SK-N-SH (cell line): ENCODE measurements at regions not wholly inside any gene's neighbourhood (a gene's known extent, or its start where the extent isn't known, plus 50 kb on each side); places are given as distances from the start of the nearest gene placed in this dataset.

Experiments
- CTCF ChIA-PET: fragments of 300-600, 350-600 bp; formaldehyde crosslinking; extraction: SDS; loops from one replicate; lab custom pipeline; 2021; lab: Yijun Ruan, JAX
- POLR2A ChIA-PET: fragments of 350-600 bp; sonication (Branson Sonifier 250); formaldehyde crosslinking; extraction: SDS; loops from one replicate; lab custom pipeline; 2020; ENCODE audit warnings: antibody characterized with exemption, inconsistent platforms; lab: Yijun Ruan, JAX
- DNase-seq: peaks from one replicate; pipeline ENCODE4 v3.0.0; 2012
- H2AFZ ChIP-seq: fragments of 200-600 bp; sonication (generic); 2 replicates; pipeline ENCODE4 v1.8.1; 2016; ENCODE audit warnings: antibody characterized with exemption, mild to moderate bottlenecking, low read depth
- H3F3A ChIP-seq: fragments of 200-600 bp; sonication (generic); replicated peaks from 2 replicates; pipeline ENCODE3; 2016; ENCODE audit warnings: antibody characterized with exemption, mild to moderate bottlenecking; ENCODE audit not compliant: insufficient read depth
- H3K27ac ChIP-seq, 2 experiments: fragments of 200-500 bp in 1 of 2; fragments of 200-600 bp in 1 of 2; sonication (Bioruptor generic) in 1 of 2; sonication (generic), shearing (Covaris generic) in 1 of 2; 2 replicates each; pipeline versions ENCODE4 v1.5.1 to v1.6.1; 2014 to 2016; ENCODE audit warnings: low read depth in 2 of 2, inconsistent platforms in 1 of 2, low read length in 1 of 2, mild to moderate bottlenecking in 1 of 2, mixed read lengths in 1 of 2
- H3K27me3 ChIP-seq: fragments of 200-600 bp; sonication (generic), shearing (Covaris generic); 2 replicates; pipeline ENCODE4 v1.6.1; 2016; ENCODE audit warnings: mixed run types; ENCODE audit not compliant: insufficient read depth
- H3K36me3 ChIP-seq, 2 experiments: fragments of 200-500 bp in 1 of 2; fragments of 200-600 bp in 1 of 2; sonication (Bioruptor generic) in 1 of 2; sonication (generic) in 1 of 2; replicated peaks in 1 of 2; 2 replicates each; pipeline versions ENCODE3 to v1.5.1; 2014 to 2016; ENCODE audit warnings: low read length in 1 of 2, mild to moderate bottlenecking in 1 of 2; ENCODE audit not compliant: insufficient read depth in 2 of 2, control insufficient read depth in 1 of 2
- H3K4me1 ChIP-seq, 2 experiments: fragments of 200-500 bp in 1 of 2; fragments of 200-600 bp in 1 of 2; sonication (Bioruptor generic) in 1 of 2; sonication (generic), shearing (Covaris generic) in 1 of 2; 2 replicates each; pipeline versions ENCODE4 v1.5.1 to v1.6.1; 2014 to 2016; ENCODE audit warnings: low read depth in 1 of 2, low read length in 1 of 2, mixed run types in 1 of 2; ENCODE audit not compliant: insufficient read depth in 2 of 2, control insufficient read depth in 1 of 2
- H3K4me2 ChIP-seq: fragments of 200-600 bp; sonication (generic), shearing (Covaris generic); 2 replicates; pipeline ENCODE4 v1.6.1; 2017; ENCODE audit warnings: mixed run types
- H3K4me3 ChIP-seq, 2 experiments: fragments of 200-500 bp in 1 of 2; fragments of 200-600 bp in 1 of 2; sonication (Bioruptor generic) in 1 of 2; sonication (generic), shearing (Covaris generic) in 1 of 2; 2 replicates each; pipeline versions ENCODE4 v1.5.1 to v1.8.1; 2014 to 2016; ENCODE audit warnings: low read depth in 2 of 2, inconsistent platforms in 1 of 2, low read length in 1 of 2, mild to moderate bottlenecking in 1 of 2, mixed read lengths in 1 of 2, moderate library complexity in 1 of 2
- H3K79me2 ChIP-seq: fragments of 200-600 bp; sonication (generic); 2 replicates; pipeline ENCODE4 v1.8.1; 2017; ENCODE audit warnings: mild to moderate bottlenecking; ENCODE audit not compliant: insufficient read depth
- H3K9ac ChIP-seq: fragments of 200-600 bp; sonication (generic); 2 replicates; pipeline ENCODE4 v1.6.1; 2017; ENCODE audit warnings: mixed run types
- H3K9me2 ChIP-seq: fragments of 200-600 bp; sonication (generic); 2 replicates; pipeline ENCODE4 v1.6.1; 2017; ENCODE audit warnings: mixed run types
- H3K9me3 ChIP-seq: fragments of 200-600 bp; sonication (generic); 2 replicates; pipeline ENCODE4 v1.6.1; 2017; ENCODE audit warnings: mixed run types, mild to moderate bottlenecking, moderate library complexity
- H4K20me1 ChIP-seq: fragments of 200-600 bp; sonication (generic); 2 replicates; pipeline ENCODE4 v1.6.1; 2017; ENCODE audit warnings: mild to moderate bottlenecking, mixed run types; ENCODE audit not compliant: insufficient read depth
- ELF1 ChIP-seq: IDR thresholded peaks from 2 replicates; pipeline ENCODE4 v1.4.0; 2012
- EP300 ChIP-seq, 2 experiments: IDR thresholded peaks; 2 replicates each; pipeline versions ENCODE4 v1.4.0 to v1.6.1; 2012; ENCODE audit warnings: borderline replicate concordance in 1 of 2, low read depth in 1 of 2, low read length in 1 of 2
- EZH2phosphoT487 ChIP-seq: fragments of 200-600 bp; sonication (generic); IDR thresholded peaks from 2 replicates; pipeline ENCODE4 v1.6.1; 2017; ENCODE audit warnings: low read depth, mixed run types, mild to moderate bottlenecking, antibody characterized with exemption, moderate library complexity, borderline replicate concordance
- FOXJ3 ChIP-seq: sonication (generic); formaldehyde crosslinking; IDR thresholded peaks from 2 replicates; pipeline ENCODE4 v1.5.1; 2020; ENCODE audit warnings: mild to moderate bottlenecking, missing genetic modification reagents
- FOXM1 ChIP-seq: IDR thresholded peaks from 2 replicates; pipeline ENCODE4 v1.4.0; 2012; ENCODE audit warnings: low read depth, mild to moderate bottlenecking
- NRF1 ChIP-seq: IDR thresholded peaks from 2 replicates; pipeline ENCODE4 v1.6.1; 2012; ENCODE audit warnings: low read depth, mild to moderate bottlenecking, low read length
- RFX5 ChIP-seq: IDR thresholded peaks from 2 replicates; pipeline ENCODE4 v1.6.1; 2012; ENCODE audit warnings: mild to moderate bottlenecking, improper control_type of control experiment, low read length
- TAF1 ChIP-seq: IDR thresholded peaks from 2 replicates; pipeline ENCODE4 v1.6.1; 2012; ENCODE audit warnings: low read depth, mild to moderate bottlenecking, low read length, moderate library complexity, borderline replicate concordance
- YY1 ChIP-seq: IDR thresholded peaks from 2 replicates; pipeline ENCODE4 v1.4.0; 2012; ENCODE audit warnings: low read depth, mild to moderate bottlenecking
- WGBS: methylation state at CpG from one replicate; pipeline ENCODE4 v1.1.6; 2017; ENCODE audit warnings: low lambda C conversion rate; 5-methylcytosine and 5-hydroxymethylcytosine counted together
- TF ChIP-seq, protein P1 (sequence below): fragments of 200-600 bp; sonication (generic); IDR thresholded peaks from 2 replicates; pipeline ENCODE4 v1.6.1; 2017; ENCODE audit warnings: antibody characterized with exemption, mild to moderate bottlenecking, moderate library complexity
- TF ChIP-seq, protein P2 (sequence below): IDR thresholded peaks from 2 replicates; pipeline ENCODE4 v1.4.0; 2012; ENCODE audit warnings: low read depth
- TF ChIP-seq, protein P3 (sequence below): IDR thresholded peaks from 2 replicates; pipeline ENCODE4; 2012
- TF ChIP-seq, protein P4 (sequence below): IDR thresholded peaks from 2 replicates; pipeline ENCODE4 v1.4.0; 2012; ENCODE audit warnings: low read depth, borderline replicate concordance

DNA sequence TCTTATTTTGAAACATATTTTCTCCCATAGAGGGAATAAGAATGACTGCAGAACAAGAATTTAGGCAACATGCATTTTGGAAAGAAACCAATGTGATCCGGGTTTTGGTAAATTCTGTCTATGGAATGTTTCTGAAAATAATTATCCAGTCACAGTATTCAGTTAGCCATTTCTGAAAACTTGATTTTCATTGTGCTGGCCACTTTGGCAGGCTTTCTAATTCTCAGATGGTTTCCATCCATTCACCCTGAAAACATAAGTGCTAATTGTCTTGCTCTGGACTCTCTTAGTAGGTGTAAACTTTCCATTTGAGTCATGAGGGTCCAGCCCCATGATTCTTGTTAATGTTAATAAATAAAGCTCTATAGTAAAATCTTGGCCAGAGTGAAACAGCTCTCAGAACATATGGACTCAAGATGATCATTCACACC lies 176.5 kb downstream of the RBM43 start:
- Histone ChIP-seq H3K9ac (no peak overlapping the region), H3K79me2 (no peaks in the 10 kb centered on the region), H3K4me3 (no peak overlapping the region), H2AFZ (no peak overlapping the region), H3F3A (no peaks in the 10 kb centered on the region), H3K9me3 (no peaks in the 10 kb centered on the region), H3K27me3 (no peaks in the 10 kb centered on the region), H3K4me2 (no peak overlapping the region), H3K9me2 (no peaks in the 10 kb centered on the region)
- POLR2A ChIA-PET: interaction anchor here (1.0 kb wide), 1 partner anchor 14 kb away, joined by 3 read pairs; no protein-coding TSS in a partner anchor
- WGBS: 42% methylated on average over 1 of the region's 1 CpG
- TF ChIP-seq EP300 (IDR thresholded peaks at IDR 0.05; ENCODE audit: borderline replicate concordance in 1 of 2, low read depth in 1 of 2, low read length in 1 of 2) (no peak), TAF1 (no peak), NRF1 (no peak), RFX5 (no peak), YY1 (no peak), ELF1 (no peak), EZH2phosphoT487 (no peak), FOXJ3 (CRISPR knock-in tag) (no peak), FOXM1 (no peak)
- TF ChIP-seq, protein P1, sequence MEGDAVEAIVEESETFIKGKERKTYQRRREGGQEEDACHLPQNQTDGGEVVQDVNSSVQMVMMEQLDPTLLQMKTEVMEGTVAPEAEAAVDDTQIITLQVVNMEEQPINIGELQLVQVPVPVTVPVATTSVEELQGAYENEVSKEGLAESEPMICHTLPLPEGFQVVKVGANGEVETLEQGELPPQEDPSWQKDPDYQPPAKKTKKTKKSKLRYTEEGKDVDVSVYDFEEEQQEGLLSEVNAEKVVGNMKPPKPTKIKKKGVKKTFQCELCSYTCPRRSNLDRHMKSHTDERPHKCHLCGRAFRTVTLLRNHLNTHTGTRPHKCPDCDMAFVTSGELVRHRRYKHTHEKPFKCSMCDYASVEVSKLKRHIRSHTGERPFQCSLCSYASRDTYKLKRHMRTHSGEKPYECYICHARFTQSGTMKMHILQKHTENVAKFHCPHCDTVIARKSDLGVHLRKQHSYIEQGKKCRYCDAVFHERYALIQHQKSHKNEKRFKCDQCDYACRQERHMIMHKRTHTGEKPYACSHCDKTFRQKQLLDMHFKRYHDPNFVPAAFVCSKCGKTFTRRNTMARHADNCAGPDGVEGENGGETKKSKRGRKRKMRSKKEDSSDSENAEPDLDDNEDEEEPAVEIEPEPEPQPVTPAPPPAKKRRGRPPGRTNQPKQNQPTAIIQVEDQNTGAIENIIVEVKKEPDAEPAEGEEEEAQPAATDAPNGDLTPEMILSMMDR: no peak
- TF ChIP-seq, protein P2, sequence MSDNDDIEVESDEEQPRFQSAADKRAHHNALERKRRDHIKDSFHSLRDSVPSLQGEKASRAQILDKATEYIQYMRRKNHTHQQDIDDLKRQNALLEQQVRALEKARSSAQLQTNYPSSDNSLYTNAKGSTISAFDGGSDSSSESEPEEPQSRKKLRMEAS: no peak
- TF ChIP-seq, protein P3, sequence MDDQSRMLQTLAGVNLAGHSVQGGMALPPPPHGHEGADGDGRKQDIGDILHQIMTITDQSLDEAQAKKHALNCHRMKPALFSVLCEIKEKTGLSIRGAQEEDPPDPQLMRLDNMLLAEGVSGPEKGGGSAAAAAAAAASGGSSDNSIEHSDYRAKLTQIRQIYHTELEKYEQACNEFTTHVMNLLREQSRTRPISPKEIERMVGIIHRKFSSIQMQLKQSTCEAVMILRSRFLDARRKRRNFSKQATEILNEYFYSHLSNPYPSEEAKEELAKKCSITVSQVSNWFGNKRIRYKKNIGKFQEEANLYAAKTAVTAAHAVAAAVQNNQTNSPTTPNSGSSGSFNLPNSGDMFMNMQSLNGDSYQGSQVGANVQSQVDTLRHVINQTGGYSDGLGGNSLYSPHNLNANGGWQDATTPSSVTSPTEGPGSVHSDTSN: no peak
- TF ChIP-seq, protein P4, sequence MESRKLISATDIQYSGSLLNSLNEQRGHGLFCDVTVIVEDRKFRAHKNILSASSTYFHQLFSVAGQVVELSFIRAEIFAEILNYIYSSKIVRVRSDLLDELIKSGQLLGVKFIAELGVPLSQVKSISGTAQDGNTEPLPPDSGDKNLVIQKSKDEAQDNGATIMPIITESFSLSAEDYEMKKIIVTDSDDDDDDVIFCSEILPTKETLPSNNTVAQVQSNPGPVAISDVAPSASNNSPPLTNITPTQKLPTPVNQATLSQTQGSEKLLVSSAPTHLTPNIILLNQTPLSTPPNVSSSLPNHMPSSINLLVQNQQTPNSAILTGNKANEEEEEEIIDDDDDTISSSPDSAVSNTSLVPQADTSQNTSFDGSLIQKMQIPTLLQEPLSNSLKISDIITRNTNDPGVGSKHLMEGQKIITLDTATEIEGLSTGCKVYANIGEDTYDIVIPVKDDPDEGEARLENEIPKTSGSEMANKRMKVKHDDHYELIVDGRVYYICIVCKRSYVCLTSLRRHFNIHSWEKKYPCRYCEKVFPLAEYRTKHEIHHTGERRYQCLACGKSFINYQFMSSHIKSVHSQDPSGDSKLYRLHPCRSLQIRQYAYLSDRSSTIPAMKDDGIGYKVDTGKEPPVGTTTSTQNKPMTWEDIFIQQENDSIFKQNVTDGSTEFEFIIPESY: no peak
- TF ChIP-seq, all 33 proteins: peak for 0
- CTCF ChIA-PET: interaction anchor here (0.9 to 1.1 kb wide), 2 partner anchors 7 to 34 kb away, joined by 3 to 4 read pairs; no protein-coding TSS in a partner anchor
- Histone ChIP-seq H3K27ac (no peak overlapping the region), H4K20me1 (no peaks in the 10 kb centered on the region), H3K36me3 (no peaks in the 10 kb centered on the region), H3K4me1 (peaks cover 0 to 6% of the 10 kb centered on the region in 2 experiments; a peak in 2 of 4 replicates)
- no peak for DNase-seq
